H9 (cell line): ENCODE measurements at regions not wholly inside any gene's neighbourhood (a gene's known extent, or its start where the extent isn't known, plus 50 kb on each side); places are given as distances from the start of the nearest gene placed in this dataset.
A peak's percentile ranks its signal among the peaks of the same experiment; 100 is the strongest.

Experiments used
- DNase-seq: peaks from one replicate; pipeline ENCODE4 v3.0.0-alpha.2; 2017
- H2AFZ ChIP-seq: one replicate; pipeline ENCODE4 v1.6.1; 2013; ENCODE audit warnings: mild to moderate bottlenecking, low read length, control low read depth, moderate library complexity
- H2AK5ac ChIP-seq: 2 replicates; pipeline ENCODE4 v1.6.1; 2013; ENCODE audit warnings: low read length, control low read depth, mixed read lengths; ENCODE audit not compliant: insufficient read length
- H2BK120ac ChIP-seq: one replicate; pipeline ENCODE4 v1.6.1; 2013; ENCODE audit warnings: low read depth, mild to moderate bottlenecking, low read length, control low read depth, inconsistent platforms; ENCODE audit not compliant: poor library complexity, severe bottlenecking
- H2BK12ac ChIP-seq: 2 replicates; pipeline ENCODE4 v1.6.1; 2013; ENCODE audit warnings: low read length, control low read depth, mixed read lengths, low read depth; ENCODE audit not compliant: insufficient read length
- H2BK15ac ChIP-seq: 2 replicates; pipeline ENCODE4 v1.6.1; 2013; ENCODE audit warnings: low read depth, low read length, control low read depth
- H2BK20ac ChIP-seq: one replicate; pipeline ENCODE4 v1.6.1; 2013; ENCODE audit warnings: low read depth, mild to moderate bottlenecking, low read length, control low read depth, inconsistent platforms; ENCODE audit not compliant: poor library complexity, severe bottlenecking
- H2BK5ac ChIP-seq: 2 replicates; pipeline ENCODE4 v1.6.1; 2013; ENCODE audit warnings: low read length, control low read depth, mixed read lengths; ENCODE audit not compliant: insufficient read length
- H3K14ac ChIP-seq: 2 replicates; pipeline ENCODE4 v1.6.1; 2013; ENCODE audit warnings: low read length, control low read depth; ENCODE audit not compliant: insufficient read depth
- H3K18ac ChIP-seq: 2 replicates; pipeline ENCODE4 v1.6.1; 2013; ENCODE audit warnings: low read depth, mild to moderate bottlenecking, mixed read lengths, low read length, control low read depth; ENCODE audit not compliant: insufficient read length
- H3K23ac ChIP-seq: 2 replicates; pipeline ENCODE4 v1.6.1; 2013; ENCODE audit warnings: low read length, control low read depth, mixed read lengths, low read depth; ENCODE audit not compliant: insufficient read length
- H3K23me2 ChIP-seq: 2 replicates; pipeline ENCODE4 v1.6.1; 2013; ENCODE audit warnings: low read depth, mild to moderate bottlenecking, mixed read lengths, low read length, control low read depth; ENCODE audit not compliant: insufficient read length, poor library complexity, severe bottlenecking
- H3K27ac ChIP-seq: 2 replicates; pipeline ENCODE4 v1.5.1; 2013; ENCODE audit warnings: low read length, control low read depth, mixed read lengths, low read depth; ENCODE audit not compliant: insufficient read length
- H3K27me3 ChIP-seq: 2 replicates; pipeline ENCODE4 v1.6.1; 2013; ENCODE audit warnings: low read length, control low read depth, inconsistent platforms; ENCODE audit not compliant: insufficient read depth
- H3K4ac ChIP-seq: 2 replicates; pipeline ENCODE4 v1.6.1; 2013; ENCODE audit warnings: low read depth, mild to moderate bottlenecking, control low read depth, inconsistent platforms, low read length, moderate library complexity
- H3K4me1 ChIP-seq: 2 replicates; pipeline ENCODE4 v1.6.1; 2013; ENCODE audit warnings: low read length, control low read depth, inconsistent platforms; ENCODE audit not compliant: insufficient read depth
- H3K4me2 ChIP-seq: 2 replicates; pipeline ENCODE4 v1.6.1; 2013; ENCODE audit warnings: low read length, control low read depth, mixed read lengths; ENCODE audit not compliant: insufficient read length, insufficient read depth
- H3K56ac ChIP-seq: 2 replicates; pipeline ENCODE4 v1.6.1; 2013; ENCODE audit warnings: low read depth, mild to moderate bottlenecking, mixed read lengths, low read length, control low read depth; ENCODE audit not compliant: insufficient read length
- H3K79me1 ChIP-seq: 2 replicates; pipeline ENCODE4 v1.6.1; 2013; ENCODE audit warnings: low read depth, mild to moderate bottlenecking, moderate library complexity, low read length, control low read depth, inconsistent platforms; ENCODE audit not compliant: insufficient read depth, poor library complexity, severe bottlenecking
- H3K79me2 ChIP-seq: 2 replicates; pipeline ENCODE4 v1.6.1; 2013; ENCODE audit warnings: low read length, control low read depth, inconsistent platforms; ENCODE audit not compliant: insufficient read depth
- H3K9ac ChIP-seq: 2 replicates; pipeline ENCODE4 v1.6.1; 2013; ENCODE audit warnings: low read length, control low read depth, mixed read lengths; ENCODE audit not compliant: insufficient read length; ENCODE audit errors: extremely low read depth
- H3K9me3 ChIP-seq: one replicate; pipeline ENCODE4 v1.6.1; 2013; ENCODE audit warnings: low read depth, low read length, inconsistent platforms; ENCODE audit not compliant: control insufficient read depth
- H3T11ph ChIP-seq: one replicate; pipeline ENCODE4 v1.6.1; 2013; ENCODE audit warnings: mild to moderate bottlenecking, low read length, control low read depth, inconsistent platforms
- H4K20me1 ChIP-seq: one replicate; pipeline ENCODE4 v1.6.1; 2013; ENCODE audit not compliant: control insufficient read depth, insufficient read length, insufficient read depth
- H4K5ac ChIP-seq: 2 replicates; pipeline ENCODE4 v1.6.1; 2013; ENCODE audit warnings: low read depth, mild to moderate bottlenecking, mixed read lengths, low read length, control low read depth; ENCODE audit not compliant: insufficient read length
- H4K8ac ChIP-seq: replicated peaks from 2 replicates; pipeline ENCODE4 v1.6.1; 2013; ENCODE audit warnings: low read length, control low read depth, mixed read lengths, low read depth; ENCODE audit not compliant: insufficient read length
- H4K91ac ChIP-seq: 2 replicates; pipeline ENCODE4 v1.6.1; 2013; ENCODE audit warnings: low read depth, mild to moderate bottlenecking, moderate library complexity, mixed read lengths, low read length, control low read depth; ENCODE audit not compliant: insufficient read length
- H3K27ac Mint-ChIP-seq, 3 experiments: 2 replicates in 2 of 3; 3 replicates in 1 of 3; pipeline ENCODE4 v1.8.0; 2020 to 2021; ENCODE audit warnings: mixed read lengths in 3 of 3, mild to moderate bottlenecking in 1 of 3, moderate library complexity in 1 of 3
- H3K27me3 Mint-ChIP-seq: 2 replicates; pipeline ENCODE4 v1.8.0; 2021; ENCODE audit warnings: low read depth, mild to moderate bottlenecking, moderate library complexity, mixed read lengths
- H3K36me3 Mint-ChIP-seq, 3 experiments: 2 replicates in 2 of 3; 3 replicates in 1 of 3; pipeline ENCODE4 v1.8.0; 2020 to 2021; ENCODE audit warnings: low read depth in 3 of 3, mixed read lengths in 3 of 3; ENCODE audit not compliant: insufficient read depth in 1 of 3
- H3K4me1 Mint-ChIP-seq, 2 experiments: 2 replicates each; pipeline ENCODE4 v1.8.0; 2020; ENCODE audit warnings: mixed read lengths in 2 of 2
- H3K4me3 Mint-ChIP-seq, 2 experiments: 2 replicates in 1 of 2; 3 replicates in 1 of 2; pipeline ENCODE4 v1.8.0; 2020 to 2021; ENCODE audit warnings: mild to moderate bottlenecking in 2 of 2, mixed read lengths in 2 of 2, moderate library complexity in 1 of 2
- H3K9me3 Mint-ChIP-seq, 2 experiments: 2 replicates in 1 of 2; 3 replicates in 1 of 2; pipeline ENCODE4 v1.8.0; 2020; ENCODE audit warnings: mild to moderate bottlenecking in 2 of 2, mixed read lengths in 2 of 2, moderate library complexity in 1 of 2
- WGBS: extraction: QIAGEN DNeasy Blood & Tissue Kit; methylation state at CpG from one replicate; pipeline ENCODE4 v1.1.7; 2013; ENCODE audit warnings: missing lambda C conversion rate, low lambda C conversion rate, mixed read lengths; ENCODE audit not compliant: insufficient read length; ENCODE audit errors: extremely low coverage; 5-methylcytosine and 5-hydroxymethylcytosine counted together
- TF ChIP-seq, protein P1 (sequence below): fragments of 200-600 bp; sonication (generic); conservative IDR thresholded peaks from 3 replicates; pipeline ENCODE4 v1.8.0; 2021; ENCODE audit warnings: antibody characterized with exemption, mild to moderate bottlenecking

DNA sequence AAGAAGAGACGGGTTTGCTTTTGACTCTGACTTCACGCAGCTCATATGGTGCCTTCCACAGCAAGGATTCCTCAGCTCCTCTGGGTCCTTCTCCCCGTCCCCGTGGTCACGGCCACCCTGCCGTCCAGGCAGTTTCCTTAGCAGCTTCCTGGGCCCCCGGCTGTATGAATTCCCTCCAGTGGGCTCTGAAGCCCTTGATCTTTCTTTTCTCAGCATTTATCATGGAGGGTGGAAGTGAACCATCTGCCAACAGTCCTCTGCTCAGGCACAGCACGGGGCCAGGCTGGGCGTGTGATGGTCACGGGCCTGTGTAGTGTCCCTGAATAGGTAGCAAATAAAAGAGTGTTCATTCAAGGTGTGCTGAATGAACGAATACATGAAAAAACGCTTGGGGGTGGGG lies 782.4 kb downstream of the BRD1 start:
- Histone ChIP-seq H4K5ac (no peak overlapping the region), H3K14ac (no peak overlapping the region), H3K56ac (no peak overlapping the region), H2AK5ac (no peak overlapping the region), H3K4me1 (no peaks in the 10 kb centered on the region), H2BK5ac (no peak overlapping the region), H4K8ac (no peak overlapping the region), H4K20me1 (no peaks in the 10 kb centered on the region), H3K79me2 (no peaks in the 10 kb centered on the region), H3K23ac (no peak overlapping the region), H3K4ac (no peak overlapping the region), H2BK12ac (no peak overlapping the region), H3K79me1 (no peaks in the 10 kb centered on the region), H2BK15ac (no peak overlapping the region), H3K27me3 (no peaks in the 10 kb centered on the region), H2BK120ac (no peak overlapping the region), H3K27ac (no peak overlapping the region), H3K18ac (no peak overlapping the region), H2AFZ (no peak overlapping the region), H3T11ph (no peak overlapping the region), H3K23me2 (no peaks in the 10 kb centered on the region), H3K9me3 (no peaks in the 10 kb centered on the region), H4K91ac (no peak overlapping the region), H3K4me2 (no peak overlapping the region), H2BK20ac (no peak overlapping the region), H3K9ac (no peak overlapping the region)
- no CpG with 5 or more reads among the region's 12 CpGs for WGBS
- peaks cover 21% of the 10 kb centered on the region for H3K27me3 Mint-ChIP-seq
- H3K36me3 Mint-ChIP-seq: no peaks in the 10 kb centered on the region
- no peak overlapping the region for H3K4me3 Mint-ChIP-seq
- no peaks in the 10 kb centered on the region for H3K9me3 Mint-ChIP-seq
- H3K4me1 Mint-ChIP-seq: peaks cover 3 to 6% of the 10 kb centered on the region in 2 experiments; a peak in 3 of 4 replicates
- TF ChIP-seq, protein P1, sequence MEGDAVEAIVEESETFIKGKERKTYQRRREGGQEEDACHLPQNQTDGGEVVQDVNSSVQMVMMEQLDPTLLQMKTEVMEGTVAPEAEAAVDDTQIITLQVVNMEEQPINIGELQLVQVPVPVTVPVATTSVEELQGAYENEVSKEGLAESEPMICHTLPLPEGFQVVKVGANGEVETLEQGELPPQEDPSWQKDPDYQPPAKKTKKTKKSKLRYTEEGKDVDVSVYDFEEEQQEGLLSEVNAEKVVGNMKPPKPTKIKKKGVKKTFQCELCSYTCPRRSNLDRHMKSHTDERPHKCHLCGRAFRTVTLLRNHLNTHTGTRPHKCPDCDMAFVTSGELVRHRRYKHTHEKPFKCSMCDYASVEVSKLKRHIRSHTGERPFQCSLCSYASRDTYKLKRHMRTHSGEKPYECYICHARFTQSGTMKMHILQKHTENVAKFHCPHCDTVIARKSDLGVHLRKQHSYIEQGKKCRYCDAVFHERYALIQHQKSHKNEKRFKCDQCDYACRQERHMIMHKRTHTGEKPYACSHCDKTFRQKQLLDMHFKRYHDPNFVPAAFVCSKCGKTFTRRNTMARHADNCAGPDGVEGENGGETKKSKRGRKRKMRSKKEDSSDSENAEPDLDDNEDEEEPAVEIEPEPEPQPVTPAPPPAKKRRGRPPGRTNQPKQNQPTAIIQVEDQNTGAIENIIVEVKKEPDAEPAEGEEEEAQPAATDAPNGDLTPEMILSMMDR: no peak
- peak overlapping the region in 1 of 3 experiments; percentile 49; a peak in 1 of 7 replicates for H3K27ac Mint-ChIP-seq
- DNase-seq: no peak
